IMR-90 (cell line): ENCODE measurements at regions not wholly inside any gene's neighbourhood (a gene's known extent, or its start where the extent isn't known, plus 50 kb on each side); places are given as distances from the start of the nearest gene placed in this dataset.

Experiments used
- ATAC-seq: fragments of 200-7000 bp; cut with Tn5 transposase; 2 replicates; pipeline ENCODE4 v1.9.1; 2020; ENCODE audit warnings: low read depth, mild to moderate bottlenecking, moderate library complexity
- BruUV-seq: library from RNA; stranded (reverse); fragments of 400-500 nt; replicated peaks from 2 replicates; lab custom pipeline; 2021; lab: Mats Ljungman, UMichigan
- CTCF ChIA-PET: fragments of 300-600 bp; formaldehyde crosslinking; extraction: SDS; loops from one replicate; lab custom pipeline; 2021; ENCODE audit warnings: antibody characterized with exemption; lab: Yijun Ruan, JAX
- POLR2A ChIA-PET: fragments of 300-600 bp; sonication (Branson Sonifier 250); formaldehyde crosslinking; loops from one replicate; lab custom pipeline; 2022; ENCODE audit warnings: antibody characterized with exemption; ENCODE audit not compliant: unreplicated experiment; lab: Charles Lee
- DNase-seq: peaks from one replicate; pipeline ENCODE4 v3.0.0; 2013
- H2AFZ ChIP-seq: replicated peaks from 2 replicates; pipeline ENCODE3; 2013; ENCODE audit warnings: low read length, mild to moderate bottlenecking; ENCODE audit not compliant: poor library complexity
- H2AK5ac ChIP-seq: 2 replicates; pipeline ENCODE4 v1.6.1; 2013; ENCODE audit warnings: low read depth, low read length, inconsistent platforms
- H2AK9ac ChIP-seq: replicated peaks from 2 replicates; pipeline ENCODE3; 2013; ENCODE audit warnings: mild to moderate bottlenecking, low read depth, low read length, moderate library complexity; ENCODE audit not compliant: poor library complexity
- H2BK120ac ChIP-seq: 2 replicates; pipeline ENCODE4 v1.6.1; 2013; ENCODE audit warnings: low read depth, low read length, inconsistent platforms
- H2BK15ac ChIP-seq: 3 replicates; pipeline ENCODE4 v1.6.1; 2013; ENCODE audit warnings: low read depth, low read length, inconsistent platforms
- H2BK20ac ChIP-seq: 2 replicates; pipeline ENCODE4 v1.6.1; 2013; ENCODE audit warnings: low read depth, mild to moderate bottlenecking, inconsistent platforms, low read length, moderate library complexity
- H2BK5ac ChIP-seq: 2 replicates; pipeline ENCODE4 v1.6.1; 2013; ENCODE audit warnings: mild to moderate bottlenecking, low read depth, low read length, inconsistent platforms; ENCODE audit not compliant: poor library complexity, severe bottlenecking
- H3K14ac ChIP-seq: replicated peaks from 2 replicates; pipeline ENCODE4 v1.6.1; 2013; ENCODE audit warnings: low read depth, low read length, inconsistent platforms
- H3K18ac ChIP-seq: 2 replicates; pipeline ENCODE4 v1.6.1; 2013; ENCODE audit warnings: low read depth, low read length, control low read depth
- H3K23ac ChIP-seq: 2 replicates; pipeline ENCODE4 v1.6.1; 2013; ENCODE audit warnings: low read depth, low read length, inconsistent platforms
- H3K27ac ChIP-seq: 2 replicates; pipeline ENCODE4 v1.5.1; 2013; ENCODE audit warnings: mild to moderate bottlenecking, control low read depth, low read length; ENCODE audit not compliant: insufficient read depth
- H3K27me3 ChIP-seq: 2 replicates; pipeline ENCODE4 v1.6.1; 2013; ENCODE audit warnings: low read length; ENCODE audit not compliant: control insufficient read depth, insufficient read depth
- H3K36me3 ChIP-seq: 2 replicates; pipeline ENCODE4 v1.6.1; 2013; ENCODE audit warnings: low read length, mixed read lengths; ENCODE audit not compliant: control insufficient read depth, insufficient read depth
- H3K4ac ChIP-seq: 2 replicates; pipeline ENCODE4 v1.6.1; 2013; ENCODE audit warnings: low read depth, low read length, inconsistent platforms
- H3K4me1 ChIP-seq: 2 replicates; pipeline ENCODE4 v1.6.1; 2013; ENCODE audit warnings: low read length, mixed read lengths; ENCODE audit not compliant: control insufficient read depth, insufficient read depth
- H3K4me2 ChIP-seq: 2 replicates; pipeline ENCODE4 v1.6.1; 2013; ENCODE audit warnings: low read depth, mild to moderate bottlenecking, control low read depth, low read length, moderate library complexity
- H3K4me3 ChIP-seq: 2 replicates; pipeline ENCODE4 v1.5.1; 2013; ENCODE audit warnings: low read depth, mild to moderate bottlenecking, control low read depth, low read length, moderate library complexity; ENCODE audit not compliant: insufficient read depth
- H3K56ac ChIP-seq: 2 replicates; pipeline ENCODE4 v1.6.1; 2013; ENCODE audit warnings: low read length, inconsistent platforms; ENCODE audit not compliant: insufficient read depth; ENCODE audit errors: extremely low read depth
- H3K79me1 ChIP-seq, 2 experiments: 2 replicates each; pipeline ENCODE4 v1.6.1; 2013; ENCODE audit warnings: low read length in 2 of 2, inconsistent platforms in 1 of 2, low read depth in 1 of 2
- H3K9ac ChIP-seq: 2 replicates; pipeline ENCODE4 v1.6.1; 2013; ENCODE audit warnings: low read depth, low read length, control low read depth
- H3K9me1 ChIP-seq: 2 replicates; pipeline ENCODE4 v1.6.1; 2013; ENCODE audit warnings: low read length, inconsistent platforms; ENCODE audit not compliant: insufficient read depth
- H3K9me3 ChIP-seq: 2 replicates; pipeline ENCODE4 v1.6.1; 2013; ENCODE audit warnings: low read length; ENCODE audit not compliant: control insufficient read depth, insufficient read depth
- H4K20me1 ChIP-seq: 2 replicates; pipeline ENCODE4 v1.6.1; 2013; ENCODE audit warnings: low read length, inconsistent platforms; ENCODE audit not compliant: insufficient read depth
- H4K5ac ChIP-seq: 2 replicates; pipeline ENCODE4 v1.6.1; 2013; ENCODE audit warnings: mild to moderate bottlenecking, low read depth, low read length, control low read depth
- H4K8ac ChIP-seq, 2 experiments: 2 replicates each; pipeline ENCODE4 v1.6.1; 2013; ENCODE audit warnings: low read depth in 2 of 2, low read length in 2 of 2, control low read depth in 1 of 2, inconsistent platforms in 1 of 2
- H4K91ac ChIP-seq: 2 replicates; pipeline ENCODE4 v1.6.1; 2013; ENCODE audit warnings: low read depth, low read length, inconsistent platforms; ENCODE audit not compliant: insufficient read depth
- BHLHE40 ChIP-seq: fragments of 150-350 bp; IDR thresholded peaks from 2 replicates; pipeline ENCODE4 v1.6.1; 2016; ENCODE audit warnings: mild to moderate bottlenecking, low read depth, low read length
- CEBPB ChIP-seq: IDR thresholded peaks from 2 replicates; pipeline ENCODE4 v1.6.1; 2012; ENCODE audit warnings: low read depth, low read length, improper control_type of control experiment
- CHD1 ChIP-seq: IDR thresholded peaks from 2 replicates; pipeline ENCODE4 v1.6.1; 2012; ENCODE audit warnings: low read depth, low read length, improper control_type of control experiment
- FOS ChIP-seq: fragments of 150-350 bp; IDR thresholded peaks from 2 replicates; pipeline ENCODE4 v1.6.1; 2016; ENCODE audit warnings: low read depth, low read length
- MAFK ChIP-seq: IDR thresholded peaks from 2 replicates; pipeline ENCODE4 v1.6.1; 2012; ENCODE audit warnings: low read depth, low read length, improper control_type of control experiment
- MAZ ChIP-seq: IDR thresholded peaks from 2 replicates; pipeline ENCODE4 v1.6.1; 2012; ENCODE audit warnings: low read depth, mild to moderate bottlenecking, low read length, improper control_type of control experiment, moderate library complexity, borderline replicate concordance
- MXI1 ChIP-seq: IDR thresholded peaks from 2 replicates; pipeline ENCODE4 v1.6.1; 2012; ENCODE audit warnings: low read depth, mild to moderate bottlenecking, low read length, moderate library complexity, borderline replicate concordance
- NFE2L2 ChIP-seq: fragments of 150-350 bp; IDR thresholded peaks from 2 replicates; pipeline ENCODE4 v1.6.1; 2016; ENCODE audit warnings: low read depth, mild to moderate bottlenecking, low read length
- POLR2A ChIP-seq: IDR thresholded peaks from 2 replicates; pipeline ENCODE4 v1.6.1; 2012; ENCODE audit warnings: mild to moderate bottlenecking, low read depth, low read length
- RAD21 ChIP-seq: IDR thresholded peaks from 2 replicates; pipeline ENCODE4 v1.6.1; 2012; ENCODE audit warnings: low read length, improper control_type of control experiment
- RCOR1 ChIP-seq: IDR thresholded peaks from 2 replicates; pipeline ENCODE4 v1.6.1; 2012; ENCODE audit warnings: mild to moderate bottlenecking, low read length, improper control_type of control experiment; ENCODE audit not compliant: insufficient replicate concordance
- RFX5 ChIP-seq: IDR thresholded peaks from 2 replicates; pipeline ENCODE4 v1.8.0; 2012; ENCODE audit warnings: low read depth, mild to moderate bottlenecking, low read length, moderate library complexity
- SMC3 ChIP-seq: fragments of 150-350 bp; IDR thresholded peaks from 2 replicates; pipeline ENCODE4 v1.6.1; 2016; ENCODE audit warnings: low read depth, mild to moderate bottlenecking, antibody characterized with exemption, low read length, moderate library complexity
- WGBS, 2 experiments: methylation state at CpG; one replicate each; pipeline versions ENCODE4 v1.1.5 to v1.1.7; 2013; ENCODE audit warnings: missing lambda C conversion rate in 2 of 2; ENCODE audit not compliant: insufficient read length in 1 of 2; ENCODE audit errors: extremely low coverage in 2 of 2; 5-methylcytosine and 5-hydroxymethylcytosine counted together
- dilution Hi-C: fragments of 300-500 bp; cut with HindIII; formaldehyde crosslinking; loops from one replicate; pipeline ENCODE4 v1.14.3; 2018; ENCODE audit warnings: low sequenced_read_pairs; ENCODE audit not compliant: unreplicated experiment
- in situ Hi-C: fragments of 300-500 bp; cut with MboI; formaldehyde crosslinking; loops from 3 replicates; pipeline ENCODE4 v1.14.3; 2019; ENCODE audit warnings: low sequenced_read_pairs, inconsistent platforms, mixed read lengths
- intact Hi-C: fragments of 100-400 bp; cut with micrococcal nuclease; formaldehyde crosslinking; loops from 2 replicates; pipeline ENCODE4 v1.10.0; 2022
- TF ChIP-seq, protein P1 (sequence below): fragments of 150-350 bp; IDR thresholded peaks from 2 replicates; pipeline ENCODE4 v1.6.1; 2017; ENCODE audit warnings: mild to moderate bottlenecking, antibody characterized with exemption, low read length, low read depth
- TF ChIP-seq, protein P2 (sequence below): conservative IDR thresholded peaks from 2 replicates; pipeline ENCODE4 v1.5.1; 2012; ENCODE audit warnings: mild to moderate bottlenecking, low read depth, low read length, improper control_type of control experiment
- TF ChIP-seq, protein P3 (sequence below): fragments of 150-350 bp; IDR thresholded peaks from 2 replicates; pipeline ENCODE4 v1.6.1; 2016; ENCODE audit warnings: low read depth, mild to moderate bottlenecking, low read length, moderate library complexity, borderline replicate concordance

DNA sequence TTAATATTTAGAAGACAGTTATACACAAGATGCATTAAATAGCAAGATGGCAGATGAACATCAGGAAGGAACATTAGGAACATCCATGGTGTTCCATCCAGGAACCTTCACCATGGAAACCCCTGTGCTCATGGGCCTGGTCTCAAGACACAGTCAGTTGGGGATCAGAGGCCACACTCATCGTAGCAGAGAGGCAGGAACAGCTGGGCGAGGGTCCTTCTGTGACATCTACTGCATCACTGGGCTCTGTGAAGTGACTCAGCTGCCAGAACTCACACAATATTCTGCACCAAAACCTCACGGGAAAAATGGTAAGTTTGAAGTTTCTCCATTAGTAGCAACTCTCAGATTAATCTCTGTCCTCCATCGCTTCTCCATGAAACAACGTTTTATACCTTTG lies 356.6 kb downstream of the PREX1 start:
- no peaks in the 10 kb centered on the region for H3K9me3 ChIP-seq
- no peak overlapping the region for H3K9ac ChIP-seq
- no peaks in the 10 kb centered on the region; the same call in 1 of the 2 replicates for H3K27me3 ChIP-seq
- no peak for DNase-seq
- ATAC-seq = no peak
- H3K14ac ChIP-seq = no peak overlapping the region
- no peak overlapping the region for H3K23ac ChIP-seq
- no peak overlapping the region for H2BK15ac ChIP-seq
- CTCF ChIA-PET = no interaction called here
- H2AFZ ChIP-seq = no peak overlapping the region
- H3K36me3 ChIP-seq = no peaks in the 10 kb centered on the region
- no peaks in the 10 kb centered on the region for H3K79me1 ChIP-seq
- no peak overlapping the region for H2AK9ac ChIP-seq
- H3K9me1 ChIP-seq = no peaks in the 10 kb centered on the region
- no peak overlapping the region for H3K56ac ChIP-seq
- no peak overlapping the region for H3K4ac ChIP-seq
- intact Hi-C loops (no loop called here), in situ Hi-C loops (no loop called here), dilution Hi-C loops (no loop called here)
- H3K4me2 ChIP-seq = no peak overlapping the region
- H3K4me3 ChIP-seq = no peak overlapping the region
- H3K4me1 ChIP-seq = no peaks in the 10 kb centered on the region
- H3K18ac ChIP-seq = no peak overlapping the region
- no peak overlapping the region for H4K91ac ChIP-seq
- no peak overlapping the region for H2BK20ac ChIP-seq
- POLR2A ChIA-PET = no interaction called here
- no peak overlapping the region for H2BK120ac ChIP-seq
- H4K5ac ChIP-seq = no peak overlapping the region
- BruUV-seq = no TSS peak
- no peak overlapping the region for H4K8ac ChIP-seq
- TF ChIP-seq RFX5 = no peak
- TF ChIP-seq RAD21 = no peak
- no peak for TF ChIP-seq POLR2A
- TF ChIP-seq CHD1 = no peak
- TF ChIP-seq MAFK = no peak
- TF ChIP-seq, protein P1, sequence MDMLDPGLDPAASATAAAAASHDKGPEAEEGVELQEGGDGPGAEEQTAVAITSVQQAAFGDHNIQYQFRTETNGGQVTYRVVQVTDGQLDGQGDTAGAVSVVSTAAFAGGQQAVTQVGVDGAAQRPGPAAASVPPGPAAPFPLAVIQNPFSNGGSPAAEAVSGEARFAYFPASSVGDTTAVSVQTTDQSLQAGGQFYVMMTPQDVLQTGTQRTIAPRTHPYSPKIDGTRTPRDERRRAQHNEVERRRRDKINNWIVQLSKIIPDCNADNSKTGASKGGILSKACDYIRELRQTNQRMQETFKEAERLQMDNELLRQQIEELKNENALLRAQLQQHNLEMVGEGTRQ = no peak
- TF ChIP-seq CEBPB = no peak
- TF ChIP-seq, protein P2, sequence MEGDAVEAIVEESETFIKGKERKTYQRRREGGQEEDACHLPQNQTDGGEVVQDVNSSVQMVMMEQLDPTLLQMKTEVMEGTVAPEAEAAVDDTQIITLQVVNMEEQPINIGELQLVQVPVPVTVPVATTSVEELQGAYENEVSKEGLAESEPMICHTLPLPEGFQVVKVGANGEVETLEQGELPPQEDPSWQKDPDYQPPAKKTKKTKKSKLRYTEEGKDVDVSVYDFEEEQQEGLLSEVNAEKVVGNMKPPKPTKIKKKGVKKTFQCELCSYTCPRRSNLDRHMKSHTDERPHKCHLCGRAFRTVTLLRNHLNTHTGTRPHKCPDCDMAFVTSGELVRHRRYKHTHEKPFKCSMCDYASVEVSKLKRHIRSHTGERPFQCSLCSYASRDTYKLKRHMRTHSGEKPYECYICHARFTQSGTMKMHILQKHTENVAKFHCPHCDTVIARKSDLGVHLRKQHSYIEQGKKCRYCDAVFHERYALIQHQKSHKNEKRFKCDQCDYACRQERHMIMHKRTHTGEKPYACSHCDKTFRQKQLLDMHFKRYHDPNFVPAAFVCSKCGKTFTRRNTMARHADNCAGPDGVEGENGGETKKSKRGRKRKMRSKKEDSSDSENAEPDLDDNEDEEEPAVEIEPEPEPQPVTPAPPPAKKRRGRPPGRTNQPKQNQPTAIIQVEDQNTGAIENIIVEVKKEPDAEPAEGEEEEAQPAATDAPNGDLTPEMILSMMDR = no peak
- no peak for TF ChIP-seq MAZ
- TF ChIP-seq NFE2L2 = no peak
- TF ChIP-seq SMC3 = no peak
- no peak for TF ChIP-seq FOS
- TF ChIP-seq, protein P3, sequence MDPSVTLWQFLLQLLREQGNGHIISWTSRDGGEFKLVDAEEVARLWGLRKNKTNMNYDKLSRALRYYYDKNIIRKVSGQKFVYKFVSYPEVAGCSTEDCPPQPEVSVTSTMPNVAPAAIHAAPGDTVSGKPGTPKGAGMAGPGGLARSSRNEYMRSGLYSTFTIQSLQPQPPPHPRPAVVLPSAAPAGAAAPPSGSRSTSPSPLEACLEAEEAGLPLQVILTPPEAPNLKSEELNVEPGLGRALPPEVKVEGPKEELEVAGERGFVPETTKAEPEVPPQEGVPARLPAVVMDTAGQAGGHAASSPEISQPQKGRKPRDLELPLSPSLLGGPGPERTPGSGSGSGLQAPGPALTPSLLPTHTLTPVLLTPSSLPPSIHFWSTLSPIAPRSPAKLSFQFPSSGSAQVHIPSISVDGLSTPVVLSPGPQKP = no peak
- no peak for TF ChIP-seq RCOR1
- no peak for TF ChIP-seq MXI1
- no peak for TF ChIP-seq BHLHE40
- no CpG with 5 or more reads among the region's 5 CpGs for WGBS, 2 experiments
- no peak overlapping the region for H3K27ac ChIP-seq
- H2BK5ac ChIP-seq = no peak overlapping the region
- no peaks in the 10 kb centered on the region for H4K20me1 ChIP-seq
- no peak overlapping the region for H2AK5ac ChIP-seq
